ENCODE measurements at regions not wholly inside any gene's neighbourhood (a gene's known extent, or its start where the extent isn't known, plus 50 kb on each side); places are given as distances from the start of the nearest gene placed in this dataset.

GRCh38 chr6:100288311-100288710, 176.4 kb downstream of the SIM1 start:
- in situ Hi-C loops (cut with MboI) = no loop called here

DNA sequence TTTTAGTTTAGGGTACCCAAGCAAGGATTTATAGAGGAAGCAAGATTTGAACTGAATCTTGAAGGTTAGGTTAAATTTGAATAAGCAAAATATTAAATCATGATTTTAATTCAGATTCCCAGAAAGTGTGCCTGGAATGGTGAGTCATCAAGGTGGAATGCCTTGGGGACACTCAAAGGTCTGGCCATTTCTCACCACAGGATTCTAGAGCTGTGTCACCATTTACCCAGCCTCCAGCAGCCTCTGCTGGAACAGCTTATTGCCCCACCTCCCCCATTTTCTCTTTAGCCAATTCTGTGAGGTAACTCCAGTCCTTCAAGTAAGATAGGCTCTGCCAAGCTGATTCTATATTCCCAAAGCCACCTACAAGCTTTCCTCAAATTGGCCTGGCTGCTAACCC, 181.4 kb downstream of the SIM1 start:
- ATAC-seq = no peak
- H3K9me3 ChIP-seq (replicated peaks; ENCODE audit: control insufficient read depth, insufficient read depth, low read length) = no peaks in the 10 kb centered on the region
- no peaks in the 10 kb centered on the region for H4K20me1 ChIP-seq (ENCODE audit: control insufficient read depth, insufficient read depth)
- TF ChIP-seq, protein P1, sequence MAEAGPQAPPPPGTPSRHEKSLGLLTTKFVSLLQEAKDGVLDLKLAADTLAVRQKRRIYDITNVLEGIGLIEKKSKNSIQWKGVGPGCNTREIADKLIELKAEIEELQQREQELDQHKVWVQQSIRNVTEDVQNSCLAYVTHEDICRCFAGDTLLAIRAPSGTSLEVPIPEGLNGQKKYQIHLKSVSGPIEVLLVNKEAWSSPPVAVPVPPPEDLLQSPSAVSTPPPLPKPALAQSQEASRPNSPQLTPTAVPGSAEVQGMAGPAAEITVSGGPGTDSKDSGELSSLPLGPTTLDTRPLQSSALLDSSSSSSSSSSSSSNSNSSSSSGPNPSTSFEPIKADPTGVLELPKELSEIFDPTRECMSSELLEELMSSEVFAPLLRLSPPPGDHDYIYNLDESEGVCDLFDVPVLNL (IDR thresholded peaks at IDR 0.05; ENCODE audit: low read depth, low read length) = no peak
- TF ChIP-seq DPF2 (IDR thresholded peaks at IDR 0.05) (no peak), ZZZ3 (IDR thresholded peaks at IDR 0.05; ENCODE audit: control insufficient read depth, insufficient read length, low read depth) (no peak), RBBP5 (conservative IDR thresholded peaks at IDR 0.05) (no peak), ZNF384 (IDR thresholded peaks at IDR 0.05; ENCODE audit: borderline replicate concordance, low read depth, low read length) (no peak)
- DNase-seq (ENCODE audit: low read depth, low spot score) = no peak
- no peaks in the 10 kb centered on the region for H3K4me1 ChIP-seq (ENCODE audit: control insufficient read depth, insufficient read depth, low read length)
- no peak overlapping the region for H3K4me2 ChIP-seq (ENCODE audit: control insufficient read depth, insufficient read depth)
- intact Hi-C loops (cut with micrococcal nuclease; ENCODE audit: unreplicated experiment) = no loop called here
- BruUV-seq (replicated peaks) = no TSS peak
- no peak overlapping the region for H2AFZ ChIP-seq (ENCODE audit: control insufficient read depth, low read depth, low read length)
- in situ Hi-C loops (cut with MboI) = no loop called here
- POLR2A ChIA-PET = no interaction called here
- no peaks in the 10 kb centered on the region for H3K36me3 ChIP-seq (ENCODE audit: control insufficient read depth in 2 of 2, insufficient read depth in 2 of 2, low read length in 1 of 2)
- no peaks in the 10 kb centered on the region for H3K79me2 ChIP-seq (ENCODE audit: control insufficient read depth, insufficient read depth, low read length)
- no peak overlapping the region for H3K4me3 ChIP-seq
- H3K9ac ChIP-seq (ENCODE audit: control insufficient read depth, insufficient read depth, low read length) = no peak overlapping the region
- CTCF ChIA-PET = interaction anchor here (1.2 kb wide), 1 partner anchor 52 kb away, joined by 3 read pairs; no protein-coding TSS in a partner anchor
- no peak overlapping the region for H3K27ac ChIP-seq (ENCODE audit: control insufficient read depth, insufficient read depth)
- RAD21 ChIA-PET (ENCODE audit: unreplicated experiment) = no interaction called here
- no peak for FAIRE-seq
- H3K27me3 ChIP-seq (replicated peaks in 1 of 2; ENCODE audit: control insufficient read depth in 2 of 2, insufficient read depth in 2 of 2, low read length in 1 of 2) = peaks cover 2% of the 10 kb centered on the region in 2 experiments; a peak in 1 of 4 replicates
- SMC1A ChIA-PET (ENCODE audit: uncharacterized antibody, unreplicated experiment) = no interaction called here

More at GRCh38 chr6:100288311-100288710, 176.4 kb downstream of the SIM1 start:
- intact Hi-C loops (cut with micrococcal nuclease; ENCODE audit: unreplicated experiment) = no loop called here
- ChIA-PET SMC1A (ENCODE audit: uncharacterized antibody, unreplicated experiment) (interaction anchor here (1.1 to 2.1 kb wide), 4 partner anchors 12 to 165 kb away, joined by 3 to 7 read pairs (median 3); no protein-coding TSS in a partner anchor), CTCF (interaction anchor here (0.6 to 0.9 kb wide), 2 partner anchors 12 to 369 kb away, joined by 3 read pairs; no protein-coding TSS in a partner anchor), POLR2A (no interaction called here), RAD21 (ENCODE audit: unreplicated experiment) (no interaction called here)
- DNase-seq (ENCODE audit: low read depth, low spot score) (no peak), ATAC-seq (no peak), FAIRE-seq (no peak)
- Histone ChIP-seq H3K4me3 (no peak overlapping the region), H2AFZ (ENCODE audit: control insufficient read depth, low read depth, low read length) (no peak overlapping the region), H3K9ac (ENCODE audit: control insufficient read depth, insufficient read depth, low read length) (no peak overlapping the region), H3K79me2 (ENCODE audit: control insufficient read depth, insufficient read depth, low read length) (no peaks in the 10 kb centered on the region), H3K9me3 (replicated peaks; ENCODE audit: control insufficient read depth, insufficient read depth, low read length) (no peaks in the 10 kb centered on the region), H3K4me2 (ENCODE audit: control insufficient read depth, insufficient read depth) (no peak overlapping the region), H4K20me1 (ENCODE audit: control insufficient read depth, insufficient read depth) (no peaks in the 10 kb centered on the region), H3K27ac (ENCODE audit: control insufficient read depth, insufficient read depth) (no peak overlapping the region), H3K4me1 (ENCODE audit: control insufficient read depth, insufficient read depth, low read length) (no peaks in the 10 kb centered on the region), H3K36me3 (ENCODE audit: control insufficient read depth in 2 of 2, insufficient read depth in 2 of 2, low read length in 1 of 2) (no peaks in the 10 kb centered on the region), H3K27me3 (replicated peaks in 1 of 2; ENCODE audit: control insufficient read depth in 2 of 2, insufficient read depth in 2 of 2, low read length in 1 of 2) (no peaks in the 10 kb centered on the region)
- no TSS peak for BruUV-seq (replicated peaks)
- WGBS (ENCODE audit: insufficient coverage, insufficient replicate concordance, low lambda C conversion rate, missing lambda C conversion rate) = 64% methylated on average over 4 of the region's 4 CpGs
- TF ChIP-seq ZNF274 (IDR thresholded peaks at IDR 0.05; ENCODE audit: insufficient read depth, insufficient read length) (no peak), PBX3 (IDR thresholded peaks at IDR 0.05; ENCODE audit: insufficient replicate concordance, low read depth, low read length) (no peak), BCL11A (IDR thresholded peaks at IDR 0.05; ENCODE audit: low read depth, low read length) (no peak), FOXK2 (IDR thresholded peaks at IDR 0.05) (no peak), NRF1 (conservative IDR thresholded peaks at IDR 0.05; ENCODE audit: low read depth, low read length) (no peak)

Measured in GM12878 (cell line).